ENCODE measurements at regions not wholly inside any gene's neighbourhood (a gene's known extent, or its start where the extent isn't known, plus 50 kb on each side); places are given as distances from the start of the nearest gene placed in this dataset.

- no peak for TF ChIP-seq CTCF (IDR thresholded peaks at IDR 0.05; ENCODE audit: insufficient read depth, low read length, poor library complexity, severe bottlenecking)
- Histone ChIP-seq H3K4me3 (replicated peaks; ENCODE audit: low read depth, low read length) (no peak overlapping the region), H3K27me3 (replicated peaks; ENCODE audit: control insufficient read depth, insufficient read depth, low read length) (no peaks in the 10 kb centered on the region), H3K36me3 (ENCODE audit: control insufficient read depth, insufficient read depth, low read length) (no peaks in the 10 kb centered on the region)
- no peak for DNase-seq (ENCODE audit: extremely low read depth, insufficient read length)
Measured at GRCh38 chr4:64870558-64870957, 461.3 kb upstream of the TECRL start.

- DNase-seq (ENCODE audit: extremely low read depth, insufficient read length): no peak
- Histone ChIP-seq H3K4me3 (replicated peaks; ENCODE audit: low read depth, low read length) (no peak overlapping the region), H3K36me3 (ENCODE audit: control insufficient read depth, insufficient read depth, low read length) (no peaks in the 10 kb centered on the region), H3K27me3 (replicated peaks; ENCODE audit: control insufficient read depth, insufficient read depth, low read length) (no peaks in the 10 kb centered on the region)
- TF ChIP-seq CTCF (IDR thresholded peaks at IDR 0.05; ENCODE audit: insufficient read depth, low read length, poor library complexity, severe bottlenecking): no peak
Measured at GRCh38 chr4:64857815-64858214, 448.6 kb upstream of the TECRL start.

- Histone ChIP-seq H3K27me3 (replicated peaks; ENCODE audit: control insufficient read depth, insufficient read depth, low read length) (no peaks in the 10 kb centered on the region), H3K36me3 (ENCODE audit: control insufficient read depth, insufficient read depth, low read length) (no peaks in the 10 kb centered on the region), H3K4me3 (replicated peaks; ENCODE audit: low read depth, low read length) (no peak overlapping the region)
- no peak for TF ChIP-seq CTCF (IDR thresholded peaks at IDR 0.05; ENCODE audit: insufficient read depth, low read length, poor library complexity, severe bottlenecking)
- no peak for DNase-seq (ENCODE audit: extremely low read depth, insufficient read length)
Measured at GRCh38 chr4:64857198-64857597, 447.9 kb upstream of the TECRL start.

GRCh38 chr4:64846417-64846816, 437.2 kb upstream of the TECRL start:
- no peak overlapping the region for H3K4me3 ChIP-seq (replicated peaks; ENCODE audit: low read depth, low read length)
- no peak for TF ChIP-seq CTCF (IDR thresholded peaks at IDR 0.05; ENCODE audit: insufficient read depth, low read length, poor library complexity, severe bottlenecking)
- no peaks in the 10 kb centered on the region for H3K36me3 ChIP-seq (ENCODE audit: control insufficient read depth, insufficient read depth, low read length)
- no peaks in the 10 kb centered on the region for H3K27me3 ChIP-seq (replicated peaks; ENCODE audit: control insufficient read depth, insufficient read depth, low read length)
- no peak for DNase-seq (ENCODE audit: extremely low read depth, insufficient read length)

GRCh38 chr4:64829749-64830148, 420.5 kb upstream of the TECRL start:
- Histone ChIP-seq H3K36me3 (ENCODE audit: control insufficient read depth, insufficient read depth, low read length) (no peaks in the 10 kb centered on the region), H3K27me3 (replicated peaks; ENCODE audit: control insufficient read depth, insufficient read depth, low read length) (no peaks in the 10 kb centered on the region), H3K4me3 (replicated peaks; ENCODE audit: low read depth, low read length) (no peak overlapping the region)
- TF ChIP-seq CTCF (IDR thresholded peaks at IDR 0.05; ENCODE audit: insufficient read depth, low read length, poor library complexity, severe bottlenecking): no peak
- DNase-seq (ENCODE audit: extremely low read depth, insufficient read length): no peak

- H3K4me3 ChIP-seq (replicated peaks; ENCODE audit: low read depth, low read length): no peak overlapping the region
Measured at GRCh38 chr4:64824591-64824990, 415.3 kb upstream of the TECRL start.

More at GRCh38 chr4:64824591-64824990, 415.3 kb upstream of the TECRL start:
- no peak for DNase-seq (ENCODE audit: extremely low read depth, insufficient read length)
- H3K27me3 ChIP-seq (replicated peaks; ENCODE audit: control insufficient read depth, insufficient read depth, low read length): no peaks in the 10 kb centered on the region
- H3K36me3 ChIP-seq (ENCODE audit: control insufficient read depth, insufficient read depth, low read length): no peaks in the 10 kb centered on the region
- TF ChIP-seq CTCF (IDR thresholded peaks at IDR 0.05; ENCODE audit: insufficient read depth, low read length, poor library complexity, severe bottlenecking): no peak
